GM21360 (cell line): ENCODE measurements at regions not wholly inside any gene's neighbourhood (a gene's known extent, or its start where the extent isn't known, plus 50 kb on each side); places are given as distances from the start of the nearest gene placed in this dataset.
A peak's percentile ranks its signal among the peaks of the same experiment; 100 is the strongest.

Experiments used
- ATAC-seq: cut with Tn5 transposase; IDR thresholded peaks from one replicate; pipeline ENCODE4 v1.9.1; 2021; ENCODE audit warnings: mild to moderate bottlenecking, moderate library complexity; ENCODE audit not compliant: unreplicated experiment

GRCh38 chrX:69110116-69110530 is 55.1 kb downstream of the PJA1 start:
- no peak for ATAC-seq

GRCh38 chrX:69109706-69110105 is 55.5 kb downstream of the PJA1 start:
- ATAC-seq, result no peak

GRCh38 chrX:69109036-69109663 is 56.1 kb downstream of the PJA1 start:
- ATAC-seq, result no peak

- ATAC-seq, result no peak
Observed at GRCh38 chrX:69107747-69108401, 57.4 kb downstream of the PJA1 start.

- ATAC-seq, result no peak
Observed at GRCh38 chrX:69107231-69107739, 58.0 kb downstream of the PJA1 start.

- ATAC-seq, result no peak
Observed at GRCh38 chrX:69104756-69105434, 60.4 kb downstream of the PJA1 start.

GRCh38 chrX:69103539-69103938 is 61.7 kb downstream of the PJA1 start:
- ATAC-seq, result no peak

GRCh38 chrX:69102612-69103194 is 62.5 kb downstream of the PJA1 start:
- no peak for ATAC-seq

GRCh38 chrX:69101683-69102251 is 63.5 kb downstream of the PJA1 start:
- no peak for ATAC-seq

- ATAC-seq, result no peak
Observed at GRCh38 chrX:69100478-69100877, 64.8 kb downstream of the PJA1 start.

GRCh38 chrX:69097451-69098236 is 67.6 kb downstream of the PJA1 start:
- no peak for ATAC-seq

- no peak for ATAC-seq
Observed at GRCh38 chrX:69096963-69097362, 68.3 kb downstream of the PJA1 start.

GRCh38 chrX:69094977-69095669 is 70.1 kb downstream of the PJA1 start:
- no peak for ATAC-seq

- peak; percentile 76 for ATAC-seq
Observed at GRCh38 chrX:69093960-69094871, 71.0 kb downstream of the PJA1 start.

- no peak for ATAC-seq
Observed at GRCh38 chrX:69090022-69090421, 75.2 kb downstream of the PJA1 start.

GRCh38 chrX:69089203-69089602 is 76.0 kb downstream of the PJA1 start:
- no peak for ATAC-seq

- ATAC-seq, result no peak
Observed at GRCh38 chrX:69088171-69088938, 76.9 kb downstream of the PJA1 start.

- no peak for ATAC-seq
Observed at GRCh38 chrX:69085826-69086225, 79.4 kb downstream of the PJA1 start.
